ENCODE measurements at regions not wholly inside any gene's neighbourhood (a gene's known extent, or its start where the extent isn't known, plus 50 kb on each side); places are given as distances from the start of the nearest gene placed in this dataset.
A peak's percentile ranks its signal among the peaks of the same experiment; 100 is the strongest.

DNA sequence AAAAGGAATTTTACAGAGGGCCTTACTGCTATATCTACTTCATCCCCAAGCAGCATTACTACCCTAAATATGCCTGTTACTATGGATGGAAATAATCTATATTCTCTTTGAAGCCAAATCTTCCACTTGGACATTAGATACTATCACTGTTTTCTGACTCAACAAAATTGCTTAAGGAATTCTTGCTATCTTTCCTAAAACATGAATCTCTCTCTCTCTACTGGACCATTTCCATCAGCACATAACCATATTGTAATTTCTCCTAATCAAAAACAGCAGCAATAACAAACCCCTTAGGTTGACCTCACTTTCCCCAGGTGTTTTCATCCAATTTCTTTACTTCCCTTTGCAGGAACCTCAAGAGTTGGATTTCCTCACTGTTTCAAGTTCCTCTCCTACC is 67.9 kb upstream of the BLID start:
- ATAC-seq (ENCODE audit: low read depth) (no peak), DNase-seq (no peak)
- in situ Hi-C loops (cut with MboI; ENCODE audit: low sequenced_read_pairs), result loop anchor here (25.0 kb wide), 1 partner anchor 1003 kb away; the partner anchor contains the start of gene CLMP
- Histone ChIP-seq H3K27me3 (ENCODE audit: control insufficient read depth, insufficient read depth, low read length) (no peaks in the 10 kb centered on the region), H3K36me3 (ENCODE audit: control insufficient read depth, insufficient read depth, low read length) (peaks cover 25% of the 10 kb centered on the region), H2BK15ac (ENCODE audit: low read depth, low read length) (peak overlapping the region; percentile 57; the same call in 1 of the 3 replicates), H3K9me3 (ENCODE audit: control insufficient read depth, insufficient read depth, low read length) (peaks cover 18% of the 10 kb centered on the region), H2BK120ac (ENCODE audit: low read depth, low read length) (peak overlapping the region; percentile 54; the same call in 1 of the 2 replicates), H3K14ac (replicated peaks; ENCODE audit: low read depth, low read length) (peak overlapping the region; percentile 47), H3K4me3 (ENCODE audit: insufficient read depth, low read depth, low read length) (no peak overlapping the region), H4K91ac (ENCODE audit: insufficient read depth, low read depth, low read length) (peak overlapping the region; percentile 6; the same call in 1 of the 2 replicates), H4K20me1 (ENCODE audit: insufficient read depth, low read length) (no peaks in the 10 kb centered on the region), H2BK20ac (ENCODE audit: low read depth, low read length) (peak overlapping the region; percentile 85; the same call in 1 of the 2 replicates), H3K18ac (ENCODE audit: low read depth, low read length) (peak overlapping the region; percentile 87; the same call in 1 of the 2 replicates), H3K79me1 (ENCODE audit: low read depth in 1 of 2, low read length in 2 of 2) (peaks cover 20 to 37% of the 10 kb centered on the region in 2 experiments; a peak in 3 of 4 replicates), H3K4ac (ENCODE audit: low read depth, low read length) (peak overlapping the region; percentile 63; the same call in 1 of the 2 replicates), H2AFZ (replicated peaks; ENCODE audit: low read length, poor library complexity) (no peak overlapping the region), H3K27ac (ENCODE audit: insufficient read depth, low read length) (no peak overlapping the region), H3K4me2 (ENCODE audit: low read depth, low read length) (no peak overlapping the region), H4K5ac (ENCODE audit: low read depth, low read length) (peak overlapping the region; percentile 77; the same call in 1 of the 2 replicates), H2AK9ac (replicated peaks; ENCODE audit: low read depth, low read length, poor library complexity) (no peak overlapping the region), H2AK5ac (ENCODE audit: low read depth, low read length) (no peak overlapping the region), H3K4me1 (ENCODE audit: control insufficient read depth, insufficient read depth, low read length) (peaks cover 3% of the 10 kb centered on the region; the same call in 1 of the 2 replicates), H4K8ac (ENCODE audit: low read depth in 2 of 2, low read length in 2 of 2) (peak overlapping the region; percentile 24 to 59; a peak in 3 of 4 replicates), H3K56ac (ENCODE audit: extremely low read depth, insufficient read depth, low read length) (no peak overlapping the region), H2BK5ac (ENCODE audit: low read depth, low read length, poor library complexity, severe bottlenecking) (peak overlapping the region; percentile 85), H3K9me1 (ENCODE audit: insufficient read depth, low read length) (no peaks in the 10 kb centered on the region), H3K9ac (ENCODE audit: low read depth, low read length) (no peak overlapping the region), H3K23ac (ENCODE audit: low read depth, low read length) (no peak overlapping the region)
- intact Hi-C loops (cut with micrococcal nuclease), result no loop called here
- POLR2A ChIA-PET (ENCODE audit: unreplicated experiment), result no interaction called here
- TF ChIP-seq, protein P1, sequence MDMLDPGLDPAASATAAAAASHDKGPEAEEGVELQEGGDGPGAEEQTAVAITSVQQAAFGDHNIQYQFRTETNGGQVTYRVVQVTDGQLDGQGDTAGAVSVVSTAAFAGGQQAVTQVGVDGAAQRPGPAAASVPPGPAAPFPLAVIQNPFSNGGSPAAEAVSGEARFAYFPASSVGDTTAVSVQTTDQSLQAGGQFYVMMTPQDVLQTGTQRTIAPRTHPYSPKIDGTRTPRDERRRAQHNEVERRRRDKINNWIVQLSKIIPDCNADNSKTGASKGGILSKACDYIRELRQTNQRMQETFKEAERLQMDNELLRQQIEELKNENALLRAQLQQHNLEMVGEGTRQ (IDR thresholded peaks at IDR 0.05; ENCODE audit: low read depth, low read length), result no peak
- TF ChIP-seq POLR2A (IDR thresholded peaks at IDR 0.05; ENCODE audit: low read depth, low read length) (no peak), MAZ (IDR thresholded peaks at IDR 0.05; ENCODE audit: borderline replicate concordance, low read depth, low read length) (no peak), BHLHE40 (IDR thresholded peaks at IDR 0.05; ENCODE audit: low read depth, low read length) (no peak), RFX5 (IDR thresholded peaks at IDR 0.05; ENCODE audit: low read depth, low read length) (no peak)
- TF ChIP-seq, protein P2, sequence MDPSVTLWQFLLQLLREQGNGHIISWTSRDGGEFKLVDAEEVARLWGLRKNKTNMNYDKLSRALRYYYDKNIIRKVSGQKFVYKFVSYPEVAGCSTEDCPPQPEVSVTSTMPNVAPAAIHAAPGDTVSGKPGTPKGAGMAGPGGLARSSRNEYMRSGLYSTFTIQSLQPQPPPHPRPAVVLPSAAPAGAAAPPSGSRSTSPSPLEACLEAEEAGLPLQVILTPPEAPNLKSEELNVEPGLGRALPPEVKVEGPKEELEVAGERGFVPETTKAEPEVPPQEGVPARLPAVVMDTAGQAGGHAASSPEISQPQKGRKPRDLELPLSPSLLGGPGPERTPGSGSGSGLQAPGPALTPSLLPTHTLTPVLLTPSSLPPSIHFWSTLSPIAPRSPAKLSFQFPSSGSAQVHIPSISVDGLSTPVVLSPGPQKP (IDR thresholded peaks at IDR 0.05; ENCODE audit: borderline replicate concordance, low read depth, low read length), result no peak
- no TSS peak for BruUV-seq (replicated peaks)
- CTCF ChIA-PET, result no interaction called here
- dilution Hi-C loops (cut with HindIII; ENCODE audit: low sequenced_read_pairs, unreplicated experiment), result no loop called here
